COLO668 (cell line): ENCODE measurements at regions not wholly inside any gene's neighbourhood (a gene's known extent, or its start where the extent isn't known, plus 50 kb on each side); places are given as distances from the start of the nearest gene placed in this dataset.
A peak's percentile ranks its signal among the peaks of the same experiment; 100 is the strongest.

Source experiments
- DNase-seq: peaks from one replicate; lab custom pipeline; 2025; ENCODE audit not compliant: unreplicated experiment; lab: John Stamatoyannopoulos, UW

DNA sequence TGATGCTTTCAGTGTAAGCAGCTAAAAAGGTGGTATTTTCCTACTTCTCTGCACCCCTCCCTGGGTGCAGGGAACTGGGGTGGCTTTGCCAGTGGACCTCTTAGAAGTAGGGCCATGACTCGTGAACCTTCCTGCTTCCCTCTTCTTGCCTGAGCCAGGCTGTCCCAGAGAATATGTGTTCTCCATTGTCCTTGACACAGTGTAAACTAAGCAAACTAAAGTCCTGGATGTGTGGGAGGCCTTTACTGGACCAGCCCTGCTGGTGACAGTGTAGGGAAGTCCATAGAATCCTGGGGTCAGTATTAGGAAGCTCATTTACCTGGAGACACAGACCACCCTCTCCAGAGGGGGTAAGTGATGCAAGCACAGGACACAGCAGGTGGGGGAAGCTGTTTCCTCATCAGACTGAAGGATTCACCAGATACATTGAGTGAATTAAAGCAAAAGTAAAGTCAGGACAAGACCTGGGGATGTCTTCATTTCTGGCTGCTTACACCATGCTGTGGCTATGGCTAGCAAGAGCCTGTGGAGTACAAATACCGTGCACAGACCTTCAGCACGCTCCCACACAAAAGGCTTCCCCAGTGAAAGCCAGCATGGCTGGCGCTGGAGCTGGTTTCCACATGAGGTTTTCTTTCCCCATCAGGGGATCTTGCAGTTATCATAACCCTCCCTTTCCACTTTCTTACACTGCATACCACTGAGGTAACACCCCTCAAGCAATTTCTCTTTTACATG, 64.8 kb upstream of the LPP start:
- DNase-seq = no peak

- peak; percentile 54 for DNase-seq
Measured at GRCh38 chr3:188090620-188091309, 63.2 kb upstream of the LPP start.

- DNase-seq = no peak
Measured at GRCh38 chr3:188091746-188092145, 62.2 kb upstream of the LPP start.

DNA sequence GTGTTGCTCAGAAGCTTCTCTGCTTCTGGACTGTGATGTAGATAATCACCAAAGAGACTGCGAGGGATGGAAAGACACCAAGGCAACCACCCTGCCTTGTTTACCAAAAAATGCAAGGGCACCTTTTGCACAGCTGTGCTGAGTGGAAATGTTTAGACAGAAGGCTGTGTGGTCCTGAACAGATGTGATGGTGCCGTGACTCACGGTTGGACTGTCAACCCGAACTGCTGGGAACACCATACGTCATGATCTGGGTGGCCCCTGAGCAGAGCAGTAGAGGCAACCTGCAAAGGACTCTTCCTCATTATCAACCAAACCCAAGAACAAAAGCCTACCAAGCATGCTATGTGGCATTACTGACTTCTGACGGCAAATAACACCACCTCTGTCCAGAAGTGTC, 61.3 kb upstream of the LPP start:
- DNase-seq = no peak

- no peak for DNase-seq
Measured at GRCh38 chr3:188095431-188095830, 58.5 kb upstream of the LPP start.

- DNase-seq = no peak
Measured at GRCh38 chr3:188097791-188098190, 56.2 kb upstream of the LPP start.

- DNase-seq = no peak
Measured at GRCh38 chr3:188099907-188100306, 54.0 kb upstream of the LPP start.

DNA sequence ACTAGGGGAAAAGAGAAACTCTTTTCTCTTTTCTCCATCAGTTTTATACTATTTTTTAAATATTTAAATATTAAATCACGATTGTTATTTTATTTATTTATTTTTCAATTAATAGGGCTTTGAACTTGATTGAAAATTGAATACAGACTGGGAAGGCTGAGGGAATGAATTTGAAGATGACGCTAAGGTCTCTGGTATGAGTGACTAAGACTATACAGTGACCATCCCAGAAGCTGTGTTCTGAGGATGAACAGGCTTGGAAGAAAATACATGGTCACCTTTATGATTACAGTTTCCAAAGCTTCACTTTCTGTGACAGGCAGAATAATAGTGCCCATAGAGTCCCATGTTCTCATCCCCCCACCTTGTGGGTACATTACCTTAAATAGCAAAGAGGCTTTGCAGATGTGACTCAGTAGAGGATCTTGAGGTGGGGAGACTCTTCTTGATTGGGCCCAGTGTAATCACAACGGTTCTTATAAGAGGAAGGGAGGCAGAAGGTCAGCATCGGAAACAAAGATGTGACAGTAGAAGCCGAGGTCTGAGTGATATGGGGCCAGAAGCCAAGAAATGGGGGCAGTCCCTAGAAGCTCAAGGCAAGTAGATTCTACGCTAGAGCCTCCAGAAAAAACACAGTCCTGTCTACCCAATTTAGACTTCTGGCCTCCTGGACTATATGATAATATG, 51.0 kb upstream of the LPP start:
- DNase-seq = no peak

DNA sequence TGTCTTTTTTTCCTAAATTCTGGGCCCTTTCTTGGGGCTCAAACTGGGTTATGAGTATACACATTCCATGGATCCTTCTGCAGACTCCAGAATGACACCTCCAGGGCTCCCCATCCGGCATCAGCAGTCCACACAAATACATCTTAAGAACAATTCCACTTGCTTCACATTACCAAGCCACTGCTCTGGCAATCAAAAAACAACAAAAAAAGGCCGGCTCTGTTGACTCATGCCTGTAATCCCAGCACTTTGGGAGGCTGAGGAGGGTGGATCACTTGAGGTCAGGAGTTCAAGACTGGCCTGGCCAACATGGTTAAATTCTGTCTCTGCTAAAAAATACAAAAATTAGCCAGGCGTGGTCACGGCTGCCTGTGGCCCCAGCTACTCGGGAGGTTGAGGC, 49.9 kb upstream of the LPP start:
- DNase-seq = no peak
